ENCODE measurements at regions not wholly inside any gene's neighbourhood (a gene's known extent, or its start where the extent isn't known, plus 50 kb on each side); places are given as distances from the start of the nearest gene placed in this dataset.
A peak's percentile ranks its signal among the peaks of the same experiment; 100 is the strongest.

- no peaks in the 10 kb centered on the region for H3K27me3 ChIP-seq (ENCODE audit: insufficient read depth)
- TF ChIP-seq RFX5 (IDR thresholded peaks at IDR 0.05; ENCODE audit: low read length) (no peak), YY1 (IDR thresholded peaks at IDR 0.05; ENCODE audit: low read depth) (no peak), USF1 (IDR thresholded peaks at IDR 0.05; ENCODE audit: borderline replicate concordance, low read depth) (no peak), CTCF (IDR thresholded peaks at IDR 0.05) (no peak), TCF12 (IDR thresholded peaks at IDR 0.05) (no peak), FOXJ3 (CRISPR knock-in tag; IDR thresholded peaks at IDR 0.05) (no peak), EP300 (IDR thresholded peaks at IDR 0.05; ENCODE audit: borderline replicate concordance in 1 of 2, low read depth in 1 of 2, low read length in 1 of 2) (no peak), ELF1 (IDR thresholded peaks at IDR 0.05) (no peak), TAF1 (IDR thresholded peaks at IDR 0.05; ENCODE audit: borderline replicate concordance, low read depth, low read length) (no peak), CHD2 (IDR thresholded peaks at IDR 0.05; ENCODE audit: low read length, partially characterized antibody) (no peak), NRF1 (IDR thresholded peaks at IDR 0.05; ENCODE audit: low read depth, low read length) (no peak), EZH2phosphoT487 (IDR thresholded peaks at IDR 0.05; ENCODE audit: borderline replicate concordance, low read depth) (no peak), MXI1 (IDR thresholded peaks at IDR 0.05; ENCODE audit: low read depth, low read length) (no peak), GABPA (IDR thresholded peaks at IDR 0.05; ENCODE audit: low read depth) (no peak), GATA2 (CRISPR knock-in tag; IDR thresholded peaks at IDR 0.05) (no peak)
- TF ChIP-seq, protein P1, sequence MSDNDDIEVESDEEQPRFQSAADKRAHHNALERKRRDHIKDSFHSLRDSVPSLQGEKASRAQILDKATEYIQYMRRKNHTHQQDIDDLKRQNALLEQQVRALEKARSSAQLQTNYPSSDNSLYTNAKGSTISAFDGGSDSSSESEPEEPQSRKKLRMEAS (IDR thresholded peaks at IDR 0.05; ENCODE audit: low read depth): no peak
- TF ChIP-seq, protein P2, sequence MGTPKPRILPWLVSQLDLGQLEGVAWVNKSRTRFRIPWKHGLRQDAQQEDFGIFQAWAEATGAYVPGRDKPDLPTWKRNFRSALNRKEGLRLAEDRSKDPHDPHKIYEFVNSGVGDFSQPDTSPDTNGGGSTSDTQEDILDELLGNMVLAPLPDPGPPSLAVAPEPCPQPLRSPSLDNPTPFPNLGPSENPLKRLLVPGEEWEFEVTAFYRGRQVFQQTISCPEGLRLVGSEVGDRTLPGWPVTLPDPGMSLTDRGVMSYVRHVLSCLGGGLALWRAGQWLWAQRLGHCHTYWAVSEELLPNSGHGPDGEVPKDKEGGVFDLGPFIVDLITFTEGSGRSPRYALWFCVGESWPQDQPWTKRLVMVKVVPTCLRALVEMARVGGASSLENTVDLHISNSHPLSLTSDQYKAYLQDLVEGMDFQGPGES (IDR thresholded peaks at IDR 0.05; ENCODE audit: low read depth, low read length): no peak
- TF ChIP-seq, protein P3, sequence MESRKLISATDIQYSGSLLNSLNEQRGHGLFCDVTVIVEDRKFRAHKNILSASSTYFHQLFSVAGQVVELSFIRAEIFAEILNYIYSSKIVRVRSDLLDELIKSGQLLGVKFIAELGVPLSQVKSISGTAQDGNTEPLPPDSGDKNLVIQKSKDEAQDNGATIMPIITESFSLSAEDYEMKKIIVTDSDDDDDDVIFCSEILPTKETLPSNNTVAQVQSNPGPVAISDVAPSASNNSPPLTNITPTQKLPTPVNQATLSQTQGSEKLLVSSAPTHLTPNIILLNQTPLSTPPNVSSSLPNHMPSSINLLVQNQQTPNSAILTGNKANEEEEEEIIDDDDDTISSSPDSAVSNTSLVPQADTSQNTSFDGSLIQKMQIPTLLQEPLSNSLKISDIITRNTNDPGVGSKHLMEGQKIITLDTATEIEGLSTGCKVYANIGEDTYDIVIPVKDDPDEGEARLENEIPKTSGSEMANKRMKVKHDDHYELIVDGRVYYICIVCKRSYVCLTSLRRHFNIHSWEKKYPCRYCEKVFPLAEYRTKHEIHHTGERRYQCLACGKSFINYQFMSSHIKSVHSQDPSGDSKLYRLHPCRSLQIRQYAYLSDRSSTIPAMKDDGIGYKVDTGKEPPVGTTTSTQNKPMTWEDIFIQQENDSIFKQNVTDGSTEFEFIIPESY (IDR thresholded peaks at IDR 0.05; ENCODE audit: borderline replicate concordance, low read depth): no peak
- no peaks in the 10 kb centered on the region for H4K20me1 ChIP-seq (ENCODE audit: insufficient read depth)
- H3K4me1 ChIP-seq (ENCODE audit: control insufficient read depth in 1 of 2, insufficient read depth in 2 of 2, low read depth in 1 of 2, low read length in 1 of 2): peaks cover 0 to 18% of the 10 kb centered on the region in 2 experiments; a peak in 2 of 4 replicates
- no peak overlapping the region for H2AFZ ChIP-seq (ENCODE audit: low read depth)
- H3K9me2 ChIP-seq: no peaks in the 10 kb centered on the region
- no peak overlapping the region for H3K27ac ChIP-seq (ENCODE audit: low read depth in 2 of 2, low read length in 1 of 2)
- DNase-seq: no peak
- H3K9me3 ChIP-seq: no peaks in the 10 kb centered on the region
- no peak overlapping the region for H3K4me3 ChIP-seq (ENCODE audit: low read depth in 2 of 2, low read length in 1 of 2)
- H3K79me2 ChIP-seq (ENCODE audit: insufficient read depth): no peaks in the 10 kb centered on the region
- no peaks in the 10 kb centered on the region for H3K36me3 ChIP-seq (replicated peaks in 1 of 2; ENCODE audit: control insufficient read depth in 1 of 2, insufficient read depth in 2 of 2, low read length in 1 of 2)
- CTCF ChIA-PET: interaction anchor here (0.9 to 1.2 kb wide), 4 partner anchors 9 to 154 kb away, joined by 3 to 5 read pairs (median 4); no protein-coding TSS in a partner anchor
- POLR2A ChIA-PET: no interaction called here
- H3F3A ChIP-seq (replicated peaks; ENCODE audit: insufficient read depth): peaks cover 12% of the 10 kb centered on the region
- H3K9ac ChIP-seq: no peak overlapping the region
- H3K4me2 ChIP-seq: 0 out of 2 replicates have a peak overlapping the region, but pooled peaks have one; percentile 14
- WGBS (ENCODE audit: low lambda C conversion rate): 90% methylated on average over 2 of the region's 2 CpGs
Measured at GRCh38 chr17:69762766-69763165, 312.3 kb upstream of the KCNJ16 start.

Data from SK-N-SH (cell line).